HepG2 (cell line): ENCODE measurements at regions not wholly inside any gene's neighbourhood (a gene's known extent, or its start where the extent isn't known, plus 50 kb on each side); places are given as distances from the start of the nearest gene placed in this dataset.

Experiments used
- ATAC-seq: fragments of 200-7000 bp; cut with Tn5 transposase; 3 replicates; pipeline ENCODE4 v1.9.1; 2020; ENCODE audit warnings: mild to moderate bottlenecking, moderate library complexity
- BruUV-seq: library from RNA; stranded (reverse); fragments of 400-500 nt; replicated peaks from 2 replicates; lab custom pipeline; 2021; lab: Mats Ljungman, UMichigan
- CTCF ChIA-PET: fragments of 300-600 bp; formaldehyde crosslinking; extraction: SDS; loops from one replicate; lab custom pipeline; 2021; ENCODE audit warnings: low total read pairs, inconsistent platforms, low intra/inter-chr PET ratio; lab: Yijun Ruan, JAX
- POLR2A ChIA-PET: fragments of 350-600 bp; sonication (Branson Sonifier 250); formaldehyde crosslinking; loops from one replicate; lab custom pipeline; 2020; ENCODE audit warnings: antibody characterized with exemption, inconsistent platforms; lab: Yijun Ruan, JAX
- DNase-seq: peaks from one replicate; pipeline ENCODE4 v3.0.0-alpha.2; 2015; ENCODE audit warnings: low spot score
- FAIRE-seq: peaks from 3 replicates; lab custom pipeline; 2011; peaks lifted over from hg19 to GRCh38; lab: Jason Lieb, UNC
- H2AFZ ChIP-seq: one replicate; pipeline ENCODE4 v1.6.1; 2011; ENCODE audit warnings: low read length, inconsistent platforms
- H3K27ac ChIP-seq: fragments of 300-600 bp; 3 replicates; pipeline ENCODE4 v1.8.0; 2011; ENCODE audit warnings: mixed run types, mild to moderate bottlenecking, mixed read lengths, low read length, inconsistent platforms; ENCODE audit not compliant: insufficient read depth; ENCODE audit errors: extremely low read length
- H3K27me3 ChIP-seq, 2 experiments: fragments of 200-600 bp in 1 of 2; 2 replicates in 1 of 2; 3 replicates in 1 of 2; pipeline versions ENCODE4 v1.6.0 to v1.8.0; 2011; ENCODE audit warnings: low read length in 2 of 2, mild to moderate bottlenecking in 2 of 2, moderate library complexity in 2 of 2, inconsistent platforms in 1 of 2; ENCODE audit not compliant: insufficient read depth in 2 of 2, control insufficient read depth in 1 of 2
- H3K36me3 ChIP-seq, 2 experiments: fragments of 200-600 bp in 1 of 2; replicated peaks in 1 of 2; 2 replicates in 1 of 2; 3 replicates in 1 of 2; pipeline versions ENCODE4 v1.5.1 to v1.8.0; 2011; ENCODE audit warnings: low read length in 2 of 2, inconsistent platforms in 1 of 2; ENCODE audit not compliant: insufficient read depth in 2 of 2, control insufficient read depth in 1 of 2
- H3K4me1 ChIP-seq: 2 replicates; pipeline ENCODE4 v1.5.1; 2012; ENCODE audit warnings: low read length, inconsistent platforms; ENCODE audit not compliant: insufficient read depth
- H3K4me2 ChIP-seq: 2 replicates; pipeline ENCODE4 v1.6.0; 2011; ENCODE audit warnings: low read depth, low read length, inconsistent platforms
- H3K4me3 ChIP-seq, 3 experiments: fragments of 200-600 bp in 1 of 3; sonication (generic), shearing (Covaris generic) in 1 of 3; replicated peaks in 1 of 3; 2 replicates each; pipeline ENCODE4 v1.5.1; 2011 to 2016; ENCODE audit warnings: low read length in 3 of 3, inconsistent platforms in 2 of 3, low read depth in 2 of 3, mild to moderate bottlenecking in 2 of 3, control low read depth in 1 of 3, mixed read lengths in 1 of 3; ENCODE audit not compliant: insufficient read depth in 1 of 3
- H3K79me2 ChIP-seq: one replicate; pipeline ENCODE4 v1.6.1; 2011; ENCODE audit warnings: low read length, inconsistent platforms; ENCODE audit not compliant: insufficient read depth
- H3K9ac ChIP-seq: 2 replicates; pipeline ENCODE4 v1.6.0; 2011; ENCODE audit warnings: mild to moderate bottlenecking, low read depth, low read length, inconsistent platforms; ENCODE audit not compliant: insufficient read depth
- H3K9me3 ChIP-seq: 2 replicates; pipeline ENCODE4 v1.5.1; 2012; ENCODE audit warnings: mild to moderate bottlenecking, low read length
- H4K20me1 ChIP-seq: 2 replicates; pipeline ENCODE4 v1.6.0; 2011; ENCODE audit warnings: inconsistent platforms, mild to moderate bottlenecking, low read length, moderate library complexity; ENCODE audit not compliant: insufficient read depth
- FOXO1 ChIP-seq: sonication (generic); formaldehyde crosslinking; IDR thresholded peaks from 2 replicates; pipeline ENCODE4 v1.4.0; 2020; ENCODE audit warnings: missing genetic modification reagents
- POLR2G ChIP-seq: fragments of 200-400 bp; formaldehyde crosslinking; IDR thresholded peaks from 2 replicates; pipeline ENCODE4 v1.6.1; 2018; ENCODE audit warnings: mild to moderate bottlenecking, low read depth, low read length, moderate library complexity
- ZNF672 ChIP-seq: sonication (generic); formaldehyde crosslinking; IDR thresholded peaks from 2 replicates; pipeline ENCODE4 v1.8.1; 2022; ENCODE audit warnings: missing genetic modification reagents
- WGBS: methylation state at CpG from one replicate; pipeline ENCODE4 v1.1.6; 2017; ENCODE audit warnings: low lambda C conversion rate; 5-methylcytosine and 5-hydroxymethylcytosine counted together
- in situ Hi-C: cut with HindIII; loops from 2 replicates; pipeline ENCODE4 v1.10.0; 2017; ENCODE audit warnings: low pct_unique_long_range_greater_than_20kb; ENCODE audit not compliant: extremely low pct_ligation_motif_present
- intact Hi-C: fragments of 100-400 bp; cut with micrococcal nuclease; formaldehyde crosslinking; loops from one replicate; pipeline ENCODE4 v1.10.0; 2022; ENCODE audit not compliant: unreplicated experiment
- TF ChIP-seq, protein P1 (sequence below): sonication (generic); formaldehyde crosslinking; IDR thresholded peaks from 2 replicates; pipeline ENCODE4 v1.5.1; 2020; ENCODE audit warnings: missing genetic modification reagents, mild to moderate bottlenecking, borderline replicate concordance

DNA sequence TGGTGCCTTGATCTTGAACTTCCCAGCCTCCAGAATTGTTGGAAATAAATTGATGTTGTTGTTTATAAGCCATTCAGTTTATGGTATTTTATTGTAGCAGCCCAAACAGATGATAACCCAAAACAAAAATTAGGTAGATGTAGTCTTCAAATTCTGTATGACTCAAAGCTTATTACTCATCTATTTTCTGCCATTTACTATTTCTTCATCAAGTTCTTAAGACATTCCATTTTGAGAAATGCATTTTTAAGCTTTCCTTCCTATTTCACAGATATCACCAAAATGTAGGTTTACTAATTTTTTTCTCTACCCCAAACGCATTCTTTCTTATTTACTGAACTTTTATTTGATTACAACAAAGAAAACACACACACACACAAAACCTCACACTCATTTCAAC is 148.2 kb downstream of the RND3 start (continued):
- TF ChIP-seq POLR2G = no peak

- Histone ChIP-seq H2AFZ (no peak overlapping the region), H3K79me2 (no peaks in the 10 kb centered on the region), H3K36me3 (no peaks in the 10 kb centered on the region), H3K4me2 (no peak overlapping the region), H3K27me3 (no peaks in the 10 kb centered on the region), H3K4me3 (no peak overlapping the region), H3K9ac (no peak overlapping the region), H3K4me1 (no peaks in the 10 kb centered on the region), H3K9me3 (peaks cover 80% of the 10 kb centered on the region), H4K20me1 (no peaks in the 10 kb centered on the region), H3K27ac (no peak overlapping the region)
- BruUV-seq = no TSS peak
- FAIRE-seq (no peak), ATAC-seq (no peak), DNase-seq (no peak)
- ChIA-PET CTCF (no interaction called here), POLR2A (no interaction called here)
- intact Hi-C loops = no loop called here
- in situ Hi-C loops = no loop called here
- TF ChIP-seq, protein P1, sequence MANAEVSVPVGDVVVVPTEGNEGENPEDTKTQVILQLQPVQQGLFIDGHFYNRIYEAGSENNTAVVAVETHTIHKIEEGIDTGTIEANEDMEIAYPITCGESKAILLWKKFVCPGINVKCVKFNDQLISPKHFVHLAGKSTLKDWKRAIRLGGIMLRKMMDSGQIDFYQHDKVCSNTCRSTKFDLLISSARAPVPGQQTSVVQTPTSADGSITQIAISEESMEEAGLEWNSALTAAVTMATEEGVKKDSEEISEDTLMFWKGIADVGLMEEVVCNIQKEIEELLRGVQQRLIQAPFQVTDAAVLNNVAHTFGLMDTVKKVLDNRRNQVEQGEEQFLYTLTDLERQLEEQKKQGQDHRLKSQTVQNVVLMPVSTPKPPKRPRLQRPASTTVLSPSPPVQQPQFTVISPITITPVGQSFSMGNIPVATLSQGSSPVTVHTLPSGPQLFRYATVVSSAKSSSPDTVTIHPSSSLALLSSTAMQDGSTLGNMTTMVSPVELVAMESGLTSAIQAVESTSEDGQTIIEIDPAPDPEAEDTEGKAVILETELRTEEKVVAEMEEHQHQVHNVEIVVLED (CRISPR knock-in tag) = no peak
- no peak for TF ChIP-seq FOXO1 (CRISPR knock-in tag)
- 4% methylated on average over 1 of the region's 1 CpG for WGBS
Measured at GRCh38 chr2:150335596-150335995, 151.9 kb downstream of the RND3 start.

GRCh38 chr2:150332383-150332782 is 155.1 kb downstream of the RND3 start:
- no peak for DNase-seq

More at GRCh38 chr2:150332383-150332782, 155.1 kb downstream of the RND3 start:
- H3K4me2 ChIP-seq = no peak overlapping the region
- ChIA-PET CTCF (no interaction called here), POLR2A (no interaction called here)
- FAIRE-seq = no peak
- H3K27ac ChIP-seq = no peak overlapping the region
- no peak overlapping the region for H3K4me3 ChIP-seq
- no peak overlapping the region for H3K9ac ChIP-seq
- H3K4me1 ChIP-seq = no peaks in the 10 kb centered on the region
- H4K20me1 ChIP-seq = no peaks in the 10 kb centered on the region
- no peaks in the 10 kb centered on the region for H3K36me3 ChIP-seq
- no peak for ATAC-seq
- BruUV-seq = no TSS peak
- no peak for TF ChIP-seq ZNF672 (CRISPR knock-in tag)
- WGBS = 29% methylated on average over 2 of the region's 2 CpGs
- intact Hi-C loops (no loop called here), in situ Hi-C loops (no loop called here)
- no peaks in the 10 kb centered on the region for H3K27me3 ChIP-seq
- H3K79me2 ChIP-seq = no peaks in the 10 kb centered on the region
- no peak overlapping the region for H2AFZ ChIP-seq
- H3K9me3 ChIP-seq = peaks cover 67% of the 10 kb centered on the region
